ENCODE measurements at regions not wholly inside any gene's neighbourhood (a gene's known extent, or its start where the extent isn't known, plus 50 kb on each side); places are given as distances from the start of the nearest gene placed in this dataset.

DNA sequence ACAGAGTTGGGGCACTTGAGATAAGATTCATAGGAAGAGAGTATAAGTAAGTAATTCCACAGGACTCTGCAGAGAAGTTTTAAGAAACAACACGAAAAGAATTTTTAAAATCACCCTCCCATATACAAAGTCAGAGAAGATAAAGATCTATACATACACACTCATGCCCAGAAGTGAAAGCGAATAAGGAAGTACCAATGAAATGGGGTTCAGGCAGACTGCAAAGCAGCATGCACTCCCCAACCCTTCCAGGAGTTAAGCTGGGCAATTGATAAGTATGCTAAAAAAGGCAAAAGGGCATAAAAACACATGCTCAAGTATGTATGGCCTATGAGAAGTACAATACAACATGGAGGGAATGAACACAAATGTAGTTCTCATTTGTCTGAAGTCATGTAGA, 246.2 kb upstream of the GRIP1 start:
- no peak overlapping the region for H3K27ac ChIP-seq
- H3K9me3 ChIP-seq, result no peaks in the 10 kb centered on the region
- no peak overlapping the region for H3K4me3 ChIP-seq
- intact Hi-C loops (cut with DNase I; ENCODE audit: low total_unique reads), result no loop called here
- H3K36me3 ChIP-seq, result no peaks in the 10 kb centered on the region
- 44 to 53% methylated on average over 2 of the region's 2 CpGs for WGBS, 2 donors (ENCODE audit: low coverage in 1 of 2)
- H3K4me1 ChIP-seq, result no peaks in the 10 kb centered on the region
- DNase-seq, result no peak
- no peaks in the 10 kb centered on the region for H3K27me3 ChIP-seq
- TF ChIP-seq POLR2A (IDR thresholded peaks at IDR 0.05) (no peak), EP300 (IDR thresholded peaks at IDR 0.05; ENCODE audit: low read depth) (no peak), POLR2AphosphoS5 (IDR thresholded peaks at IDR 0.05) (no peak)
- TF ChIP-seq, protein P1, sequence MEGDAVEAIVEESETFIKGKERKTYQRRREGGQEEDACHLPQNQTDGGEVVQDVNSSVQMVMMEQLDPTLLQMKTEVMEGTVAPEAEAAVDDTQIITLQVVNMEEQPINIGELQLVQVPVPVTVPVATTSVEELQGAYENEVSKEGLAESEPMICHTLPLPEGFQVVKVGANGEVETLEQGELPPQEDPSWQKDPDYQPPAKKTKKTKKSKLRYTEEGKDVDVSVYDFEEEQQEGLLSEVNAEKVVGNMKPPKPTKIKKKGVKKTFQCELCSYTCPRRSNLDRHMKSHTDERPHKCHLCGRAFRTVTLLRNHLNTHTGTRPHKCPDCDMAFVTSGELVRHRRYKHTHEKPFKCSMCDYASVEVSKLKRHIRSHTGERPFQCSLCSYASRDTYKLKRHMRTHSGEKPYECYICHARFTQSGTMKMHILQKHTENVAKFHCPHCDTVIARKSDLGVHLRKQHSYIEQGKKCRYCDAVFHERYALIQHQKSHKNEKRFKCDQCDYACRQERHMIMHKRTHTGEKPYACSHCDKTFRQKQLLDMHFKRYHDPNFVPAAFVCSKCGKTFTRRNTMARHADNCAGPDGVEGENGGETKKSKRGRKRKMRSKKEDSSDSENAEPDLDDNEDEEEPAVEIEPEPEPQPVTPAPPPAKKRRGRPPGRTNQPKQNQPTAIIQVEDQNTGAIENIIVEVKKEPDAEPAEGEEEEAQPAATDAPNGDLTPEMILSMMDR (IDR thresholded peaks at IDR 0.05), result no peak
- in situ Hi-C loops (cut with MboI; ENCODE audit: low pct_ligation_motif_present in 1 of 4, low pct_unique_long_range_greater_than_20kb in 1 of 4, low sequenced_read_pairs in 3 of 4), result no loop called here

DNA sequence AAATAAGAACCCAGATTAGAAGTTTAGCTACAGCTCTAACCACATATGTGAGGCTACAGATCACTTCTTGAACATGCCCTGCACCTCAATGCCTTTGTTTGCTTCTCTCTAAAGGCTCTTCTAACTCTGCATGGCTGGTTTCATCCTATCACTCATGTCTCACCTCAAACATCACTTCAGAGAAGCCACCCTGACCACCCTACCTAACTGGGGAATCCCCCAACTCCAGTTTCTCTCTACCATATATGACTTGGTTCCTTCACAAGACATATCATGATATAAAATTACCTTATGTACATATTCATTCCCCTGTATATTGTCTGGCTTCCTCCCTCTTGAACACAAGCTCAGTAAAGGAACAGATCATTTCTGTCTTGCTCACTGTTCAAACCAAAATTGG, 250.2 kb upstream of the GRIP1 start:
- TF ChIP-seq, protein P1 (IDR thresholded peaks at IDR 0.05), result no peak
- TF ChIP-seq POLR2AphosphoS5 (IDR thresholded peaks at IDR 0.05), result no peak
- TF ChIP-seq POLR2A (IDR thresholded peaks at IDR 0.05), result no peak
- TF ChIP-seq EP300 (IDR thresholded peaks at IDR 0.05; ENCODE audit: low read depth), result no peak
- H3K9me3 ChIP-seq, result no peaks in the 10 kb centered on the region
- no peak for DNase-seq
- no peak overlapping the region for H3K4me3 ChIP-seq
- intact Hi-C loops (cut with DNase I; ENCODE audit: low total_unique reads) (no loop called here), in situ Hi-C loops (cut with MboI; ENCODE audit: low pct_ligation_motif_present in 1 of 4, low pct_unique_long_range_greater_than_20kb in 1 of 4, low sequenced_read_pairs in 3 of 4) (no loop called here)
- no peaks in the 10 kb centered on the region for H3K27me3 ChIP-seq
- no peak overlapping the region for H3K27ac ChIP-seq
- H3K36me3 ChIP-seq, result no peaks in the 10 kb centered on the region
- no peaks in the 10 kb centered on the region for H3K4me1 ChIP-seq

DNA sequence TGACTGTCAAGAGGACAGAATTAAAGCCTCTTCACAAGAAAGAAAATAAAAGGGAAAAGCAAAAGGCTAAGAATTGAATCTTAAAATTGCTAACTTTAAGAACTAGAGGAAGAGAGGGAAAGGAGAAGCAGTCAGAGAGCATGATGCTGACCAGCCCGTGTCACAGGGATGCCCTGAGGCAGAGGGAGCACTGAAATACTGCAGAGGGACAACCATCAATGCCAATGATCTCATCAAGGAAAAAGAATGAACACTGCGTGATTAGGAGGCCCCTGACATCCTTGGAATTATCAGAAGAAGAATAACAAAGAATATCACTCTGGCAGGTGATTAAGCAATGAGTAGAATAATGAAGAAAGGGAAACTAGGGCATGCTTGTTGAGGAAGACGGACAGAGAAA, 252.2 kb upstream of the GRIP1 start:
- in situ Hi-C loops (cut with MboI; ENCODE audit: low pct_ligation_motif_present in 1 of 4, low pct_unique_long_range_greater_than_20kb in 1 of 4, low sequenced_read_pairs in 3 of 4), result no loop called here
- no peaks in the 10 kb centered on the region for H3K4me1 ChIP-seq
- no peak for DNase-seq
- H3K4me3 ChIP-seq, result no peak overlapping the region
- H3K9me3 ChIP-seq, result no peaks in the 10 kb centered on the region
- H3K27me3 ChIP-seq, result no peaks in the 10 kb centered on the region
- intact Hi-C loops (cut with DNase I; ENCODE audit: low total_unique reads), result no loop called here
- TF ChIP-seq, protein P1 (IDR thresholded peaks at IDR 0.05), result no peak
- TF ChIP-seq POLR2AphosphoS5 (IDR thresholded peaks at IDR 0.05) (no peak), POLR2A (IDR thresholded peaks at IDR 0.05) (no peak), EP300 (IDR thresholded peaks at IDR 0.05; ENCODE audit: low read depth) (no peak)
- H3K27ac ChIP-seq, result no peak overlapping the region
- H3K36me3 ChIP-seq, result no peaks in the 10 kb centered on the region
- 86 to 87% methylated on average over 3 of the region's 3 CpGs for WGBS, 2 donors (ENCODE audit: low coverage in 1 of 2)

DNA sequence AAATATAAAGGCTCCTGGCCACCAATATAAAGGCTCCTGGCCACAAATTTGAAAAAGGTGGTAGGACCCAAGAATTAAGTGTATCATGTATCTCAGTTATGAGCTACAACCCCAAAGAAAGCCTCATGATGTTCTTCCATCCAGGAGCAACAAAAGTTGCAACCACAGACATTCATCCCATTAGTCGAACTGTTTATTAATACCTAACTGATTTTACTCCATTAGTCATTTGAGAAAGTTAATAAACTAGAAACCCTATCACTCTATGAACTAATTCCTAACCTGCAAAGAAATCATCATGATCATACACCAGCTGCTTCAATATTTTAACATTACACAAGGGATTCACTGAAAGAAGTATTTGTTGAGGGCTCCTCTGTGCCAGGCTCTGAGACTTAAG, 253.2 kb upstream of the GRIP1 start:
- no peak for TF ChIP-seq EP300 (IDR thresholded peaks at IDR 0.05; ENCODE audit: low read depth)
- no peak for TF ChIP-seq POLR2A (IDR thresholded peaks at IDR 0.05)
- TF ChIP-seq POLR2AphosphoS5 (IDR thresholded peaks at IDR 0.05), result no peak
- TF ChIP-seq, protein P1 (IDR thresholded peaks at IDR 0.05), result no peak
- no peaks in the 10 kb centered on the region for H3K36me3 ChIP-seq
- no peaks in the 10 kb centered on the region for H3K9me3 ChIP-seq
- H3K4me3 ChIP-seq, result no peak overlapping the region
- H3K27ac ChIP-seq, result no peak overlapping the region
- no peaks in the 10 kb centered on the region for H3K27me3 ChIP-seq
- no peak for DNase-seq
- 75 to 100% methylated on average over 1 of the region's 1 CpG for WGBS, 2 donors (ENCODE audit: low coverage in 1 of 2)
- in situ Hi-C loops (cut with MboI; ENCODE audit: low pct_ligation_motif_present in 1 of 4, low pct_unique_long_range_greater_than_20kb in 1 of 4, low sequenced_read_pairs in 3 of 4), result no loop called here
- intact Hi-C loops (cut with DNase I; ENCODE audit: low total_unique reads), result no loop called here
- no peaks in the 10 kb centered on the region for H3K4me1 ChIP-seq

Data from transverse colon (tissue), 4 donors.